ENCODE measurements at regions not wholly inside any gene's neighbourhood (a gene's known extent, or its start where the extent isn't known, plus 50 kb on each side); places are given as distances from the start of the nearest gene placed in this dataset.

DNA sequence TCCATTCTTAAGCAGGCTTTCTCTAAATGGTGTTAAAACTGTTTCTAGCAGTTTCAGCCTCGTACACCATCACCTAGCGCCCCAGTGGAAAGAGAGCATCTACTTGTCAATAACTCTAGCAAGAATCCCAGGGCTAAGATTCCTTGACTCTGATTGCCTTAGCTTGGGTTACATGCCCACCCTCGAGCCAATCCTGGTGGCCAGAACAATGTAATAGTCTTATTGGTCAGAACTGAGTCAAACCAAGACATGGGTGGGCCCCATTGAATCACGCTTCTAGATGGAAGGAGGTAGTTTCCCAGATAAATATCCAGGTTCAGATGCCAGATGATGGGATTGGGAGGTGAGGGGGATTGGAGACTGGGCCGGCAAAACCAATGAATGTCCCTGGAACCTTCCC, 55.9 kb upstream of the MED13L start:
- TF ChIP-seq REST (IDR thresholded peaks at IDR 0.05; ENCODE audit: insufficient read depth in 1 of 2, low read depth in 2 of 2, low read length in 1 of 2): no peak
- TF ChIP-seq, protein P1, sequence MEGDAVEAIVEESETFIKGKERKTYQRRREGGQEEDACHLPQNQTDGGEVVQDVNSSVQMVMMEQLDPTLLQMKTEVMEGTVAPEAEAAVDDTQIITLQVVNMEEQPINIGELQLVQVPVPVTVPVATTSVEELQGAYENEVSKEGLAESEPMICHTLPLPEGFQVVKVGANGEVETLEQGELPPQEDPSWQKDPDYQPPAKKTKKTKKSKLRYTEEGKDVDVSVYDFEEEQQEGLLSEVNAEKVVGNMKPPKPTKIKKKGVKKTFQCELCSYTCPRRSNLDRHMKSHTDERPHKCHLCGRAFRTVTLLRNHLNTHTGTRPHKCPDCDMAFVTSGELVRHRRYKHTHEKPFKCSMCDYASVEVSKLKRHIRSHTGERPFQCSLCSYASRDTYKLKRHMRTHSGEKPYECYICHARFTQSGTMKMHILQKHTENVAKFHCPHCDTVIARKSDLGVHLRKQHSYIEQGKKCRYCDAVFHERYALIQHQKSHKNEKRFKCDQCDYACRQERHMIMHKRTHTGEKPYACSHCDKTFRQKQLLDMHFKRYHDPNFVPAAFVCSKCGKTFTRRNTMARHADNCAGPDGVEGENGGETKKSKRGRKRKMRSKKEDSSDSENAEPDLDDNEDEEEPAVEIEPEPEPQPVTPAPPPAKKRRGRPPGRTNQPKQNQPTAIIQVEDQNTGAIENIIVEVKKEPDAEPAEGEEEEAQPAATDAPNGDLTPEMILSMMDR (IDR thresholded peaks at IDR 0.05): no peak
- no peak for TF ChIP-seq TCF7L2 (IDR thresholded peaks at IDR 0.05; ENCODE audit: low read depth, low read length)
- TF ChIP-seq SIN3A (IDR thresholded peaks at IDR 0.05; ENCODE audit: borderline replicate concordance, insufficient read depth, low read depth, low read length): no peak
- no peak for TF ChIP-seq POLR2AphosphoS5 (IDR thresholded peaks at IDR 0.05; ENCODE audit: low read depth, low read length)
- no peaks in the 10 kb centered on the region for H3K36me3 ChIP-seq (ENCODE audit: control insufficient read depth, insufficient read depth, low read length)
- POLR2A ChIA-PET: no interaction called here
- H3K27ac ChIP-seq (ENCODE audit: low read length): peak overlapping the region; percentile 44; the same call in 1 of the 2 replicates
- H3K4me1 ChIP-seq (ENCODE audit: control insufficient read depth, insufficient read depth, low read length): no peaks in the 10 kb centered on the region
- no peak overlapping the region for H3K4me3 ChIP-seq (ENCODE audit: low read depth in 2 of 2, low read length in 2 of 2)
- no TSS peak for BruUV-seq (replicated peaks)
- in situ Hi-C loops (cut with HindIII; ENCODE audit: low pct_unique_long_range_greater_than_20kb, low sequenced_read_pairs): no loop called here
- CTCF ChIA-PET: no interaction called here
- ATAC-seq (no peak), DNase-seq (ENCODE audit: low read depth, low spot score) (no peak)
- H3K27me3 ChIP-seq (ENCODE audit: control insufficient read depth, insufficient read depth, low read length): no peaks in the 10 kb centered on the region
- intact Hi-C loops (cut with micrococcal nuclease; ENCODE audit: unreplicated experiment): no loop called here
- H3K9me3 ChIP-seq (ENCODE audit: control insufficient read depth, insufficient read depth, low read depth, low read length): no peaks in the 10 kb centered on the region

DNA sequence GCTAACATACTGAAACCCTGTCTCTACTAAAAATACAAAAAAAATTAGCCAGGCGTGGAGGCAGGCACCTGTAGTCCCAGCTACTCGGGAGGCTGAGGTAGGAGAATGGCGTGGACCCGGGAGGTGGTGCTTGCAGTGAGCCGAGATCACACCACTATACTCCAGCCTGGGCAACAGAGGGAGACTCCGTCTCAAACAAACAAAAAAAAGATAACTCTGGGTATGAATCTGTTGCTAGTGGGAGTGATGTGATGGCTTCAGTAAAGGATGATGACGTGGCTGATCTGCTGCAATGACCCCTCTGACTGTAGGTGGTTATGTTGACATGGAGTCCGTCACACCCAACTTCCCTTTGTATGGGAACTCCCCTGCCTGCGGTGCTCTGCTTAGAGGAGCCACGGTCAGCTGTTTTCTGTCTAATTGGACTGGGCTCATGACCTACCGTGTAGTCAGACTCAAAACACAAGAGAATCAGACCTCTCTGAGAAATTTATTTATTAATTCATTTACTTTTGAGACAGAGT, 59.1 kb upstream of the MED13L start:
- POLR2A ChIA-PET: no interaction called here
- TF ChIP-seq REST (IDR thresholded peaks at IDR 0.05; ENCODE audit: insufficient read depth in 1 of 2, low read depth in 2 of 2, low read length in 1 of 2): no peak
- H3K4me1 ChIP-seq (ENCODE audit: control insufficient read depth, insufficient read depth, low read length): peaks cover 10% of the 10 kb centered on the region
- H3K27me3 ChIP-seq (ENCODE audit: control insufficient read depth, insufficient read depth, low read length): no peaks in the 10 kb centered on the region
- H3K36me3 ChIP-seq (ENCODE audit: control insufficient read depth, insufficient read depth, low read length): no peaks in the 10 kb centered on the region
- intact Hi-C loops (cut with micrococcal nuclease; ENCODE audit: unreplicated experiment): no loop called here
- in situ Hi-C loops (cut with HindIII; ENCODE audit: low pct_unique_long_range_greater_than_20kb, low sequenced_read_pairs): no loop called here
- no TSS peak for BruUV-seq (replicated peaks)
- H3K4me3 ChIP-seq (ENCODE audit: low read depth in 2 of 2, low read length in 2 of 2): no peak overlapping the region
- no peaks in the 10 kb centered on the region for H3K9me3 ChIP-seq (ENCODE audit: control insufficient read depth, insufficient read depth, low read depth, low read length)
- DNase-seq (ENCODE audit: low read depth, low spot score) (no peak), ATAC-seq (no peak)
- no peak overlapping the region for H3K27ac ChIP-seq (ENCODE audit: low read length)
- CTCF ChIA-PET: no interaction called here

Measured in Panc1 (cell line).